ENCODE measurements at regions not wholly inside any gene's neighbourhood (a gene's known extent, or its start where the extent isn't known, plus 50 kb on each side); places are given as distances from the start of the nearest gene placed in this dataset.

- no peak for DNase-seq
Observed at GRCh38 chr1:4931486-4931885, 277.1 kb downstream of the AJAP1 start.

GRCh38 chr1:4928186-4928585 lies 273.8 kb downstream of the AJAP1 start:
- no peak for DNase-seq

- no peak for DNase-seq
Observed at GRCh38 chr1:4924356-4924755, 269.9 kb downstream of the AJAP1 start.

GRCh38 chr1:4916610-4917009 lies 262.2 kb downstream of the AJAP1 start:
- DNase-seq: no peak

- DNase-seq: no peak
Observed at GRCh38 chr1:4915154-4915553, 260.7 kb downstream of the AJAP1 start.

GRCh38 chr1:4908486-4908885 lies 254.1 kb downstream of the AJAP1 start:
- no peak for DNase-seq

- DNase-seq: no peak
Observed at GRCh38 chr1:4894566-4894965, 240.2 kb downstream of the AJAP1 start.

- no peak for DNase-seq
Observed at GRCh38 chr1:4880626-4881025, 226.2 kb downstream of the AJAP1 start.

- DNase-seq: no peak
Observed at GRCh38 chr1:4877426-4877825, 223.0 kb downstream of the AJAP1 start.

- DNase-seq: no peak
Observed at GRCh38 chr1:4871373-4871772, 217.0 kb downstream of the AJAP1 start.

- DNase-seq: no peak
Observed at GRCh38 chr1:4868521-4868920, 214.1 kb downstream of the AJAP1 start.

GRCh38 chr1:4856396-4856795 lies 202.0 kb downstream of the AJAP1 start:
- DNase-seq: no peak

GRCh38 chr1:4854367-4854766 lies 200.0 kb downstream of the AJAP1 start:
- DNase-seq: no peak

GRCh38 chr1:4853904-4854303 lies 199.5 kb downstream of the AJAP1 start:
- DNase-seq: no peak

GRCh38 chr1:4851385-4852065 lies 197.1 kb downstream of the AJAP1 start:
- DNase-seq: no peak

GRCh38 chr1:4848431-4848830 lies 194.0 kb downstream of the AJAP1 start:
- DNase-seq: no peak

GRCh38 chr1:4847711-4848110 lies 193.3 kb downstream of the AJAP1 start:
- no peak for DNase-seq

Measured in hematopoietic multipotent progenitor cell treated with erythropoietin and hydrocortisone succinate and interleukin-3 and kit ligand, for 4 days (in vitro differentiated cells).